ENCODE measurements at regions not wholly inside any gene's neighbourhood (a gene's known extent, or its start where the extent isn't known, plus 50 kb on each side); places are given as distances from the start of the nearest gene placed in this dataset.

DNA sequence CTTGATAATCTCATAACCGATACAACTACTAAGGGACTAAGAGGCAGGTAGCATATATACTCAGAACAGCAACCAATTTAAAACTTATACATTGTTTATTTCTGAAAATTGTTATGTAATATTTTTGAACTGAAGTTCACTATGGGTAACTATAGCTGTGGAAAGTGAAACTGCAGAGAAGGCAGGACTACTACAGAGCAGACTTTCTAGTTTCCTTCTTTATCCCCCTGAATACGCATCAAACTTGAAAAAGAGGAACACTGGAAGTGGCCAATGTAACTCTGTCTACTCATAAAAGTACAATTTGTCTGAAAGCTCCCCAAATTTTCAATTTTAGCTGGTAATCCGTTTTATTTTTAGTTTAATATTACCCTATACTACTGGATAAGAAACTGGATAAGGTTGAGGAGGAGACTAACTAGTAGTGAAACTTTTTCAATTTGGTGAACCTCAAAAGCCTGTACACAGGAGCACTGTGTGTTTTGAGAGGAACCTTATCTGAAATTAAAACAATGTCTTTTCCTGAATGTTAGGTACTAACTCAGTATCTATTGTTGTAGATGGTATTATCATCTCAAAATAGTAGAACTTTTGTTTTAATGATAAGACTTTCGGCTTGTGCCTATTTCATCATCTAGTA is 225.8 kb downstream of the GABRG1 start:
- Histone ChIP-seq H3K27me3 (replicated peaks in 1 of 2; ENCODE audit: control insufficient read depth in 2 of 2, insufficient read depth in 2 of 2, low read length in 1 of 2) (no peaks in the 10 kb centered on the region), H3K4me1 (ENCODE audit: control insufficient read depth, insufficient read depth, low read length) (no peaks in the 10 kb centered on the region), H2AFZ (ENCODE audit: control insufficient read depth, low read depth, low read length) (no peak overlapping the region), H3K9me3 (replicated peaks; ENCODE audit: control insufficient read depth, insufficient read depth, low read length) (no peaks in the 10 kb centered on the region), H3K4me3 (no peak overlapping the region), H3K4me2 (ENCODE audit: control insufficient read depth, insufficient read depth) (no peak overlapping the region), H3K9ac (ENCODE audit: control insufficient read depth, insufficient read depth, low read length) (no peak overlapping the region), H3K27ac (ENCODE audit: control insufficient read depth, insufficient read depth) (no peak overlapping the region), H3K79me2 (ENCODE audit: control insufficient read depth, insufficient read depth, low read length) (no peaks in the 10 kb centered on the region), H4K20me1 (ENCODE audit: control insufficient read depth, insufficient read depth) (no peaks in the 10 kb centered on the region), H3K36me3 (ENCODE audit: control insufficient read depth in 2 of 2, insufficient read depth in 2 of 2, low read length in 1 of 2) (no peaks in the 10 kb centered on the region)
- TF ChIP-seq NR2C1 (IDR thresholded peaks at IDR 0.05): no peak
- TF ChIP-seq YBX1 (IDR thresholded peaks at IDR 0.05): no peak
- TF ChIP-seq E2F4 (IDR thresholded peaks at IDR 0.05; ENCODE audit: low read depth, low read length): no peak
- TF ChIP-seq CREM (IDR thresholded peaks at IDR 0.05; ENCODE audit: low read depth): no peak
- no peak for TF ChIP-seq NR2C2 (IDR thresholded peaks at IDR 0.05; ENCODE audit: borderline replicate concordance, control insufficient read depth, insufficient read length, low read depth)
- no peak for TF ChIP-seq SUZ12 (IDR thresholded peaks at IDR 0.05; ENCODE audit: unreplicated experiment)
- TF ChIP-seq SP1 (IDR thresholded peaks at IDR 0.05; ENCODE audit: low read depth, low read length): no peak
- no peak for TF ChIP-seq SIN3A (IDR thresholded peaks at IDR 0.05; ENCODE audit: low read depth, low read length)
- TF ChIP-seq SIX5 (IDR thresholded peaks at IDR 0.05; ENCODE audit: low read depth, low read length, severe bottlenecking): no peak
- TF ChIP-seq YY1 (IDR thresholded peaks at IDR 0.05; ENCODE audit: low read depth, low read length): no peak
- TF ChIP-seq PAX8 (IDR thresholded peaks at IDR 0.05): no peak
- RAD21 ChIA-PET (ENCODE audit: unreplicated experiment): no interaction called here
- SMC1A ChIA-PET (ENCODE audit: uncharacterized antibody, unreplicated experiment): no interaction called here
- ATAC-seq (no peak), DNase-seq (ENCODE audit: low read depth, low spot score) (no peak), FAIRE-seq (no peak)
- CTCF ChIA-PET: no interaction called here
- in situ Hi-C loops (cut with MboI): no loop called here
- POLR2A ChIA-PET: no interaction called here
- no TSS peak for BruUV-seq (replicated peaks)
- 15% methylated on average over 4 of the region's 4 CpGs for WGBS (ENCODE audit: insufficient coverage, insufficient replicate concordance, low lambda C conversion rate, missing lambda C conversion rate)
- intact Hi-C loops (cut with micrococcal nuclease; ENCODE audit: unreplicated experiment): no loop called here

Data from GM12878 (cell line).